ENCODE measurements at regions not wholly inside any gene's neighbourhood (a gene's known extent, or its start where the extent isn't known, plus 50 kb on each side); places are given as distances from the start of the nearest gene placed in this dataset.

DNA sequence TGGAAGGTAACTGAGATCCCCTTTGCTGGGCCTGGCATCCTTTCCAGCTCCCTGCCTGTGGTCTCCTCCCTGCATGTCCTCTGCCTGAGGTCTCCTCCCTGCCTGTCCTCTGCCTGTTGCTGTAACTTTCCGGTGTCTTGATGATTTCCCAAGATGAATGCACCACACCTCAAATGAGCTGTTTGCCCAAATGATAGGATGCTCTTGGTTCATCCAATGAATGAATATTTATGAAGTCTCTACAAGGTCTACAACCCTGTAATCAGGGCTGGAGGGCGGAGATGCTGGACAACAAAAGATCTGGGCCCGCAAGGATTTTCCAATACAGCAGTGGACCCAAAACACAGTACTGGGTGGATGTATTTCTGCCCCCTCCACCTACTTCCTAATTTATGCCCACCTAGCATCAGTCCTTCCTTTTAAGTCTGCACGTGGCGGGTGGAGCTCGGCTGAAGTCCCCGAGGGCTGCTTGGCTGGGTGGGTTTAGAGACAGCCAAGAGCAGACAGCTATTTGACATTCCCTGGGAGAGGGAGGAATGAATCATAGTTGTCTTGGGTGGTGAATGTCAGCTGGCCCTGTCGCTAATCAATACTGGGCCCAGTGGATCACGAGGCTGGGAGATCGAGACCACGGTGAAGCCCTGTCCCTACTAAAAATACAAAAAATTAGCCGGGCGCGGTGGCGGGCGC, 60.3 kb upstream of the GRHL3 start:
- H3K27ac Mint-ChIP-seq = no peak overlapping the region
- no peak overlapping the region for H3K4me3 Mint-ChIP-seq
- H3K4me1 Mint-ChIP-seq = no peaks in the 10 kb centered on the region
- H3K36me3 Mint-ChIP-seq (ENCODE audit: low read depth) = no peaks in the 10 kb centered on the region
- peaks cover 7% of the 10 kb centered on the region for H3K9me3 Mint-ChIP-seq
- TF ChIP-seq, protein P1, sequence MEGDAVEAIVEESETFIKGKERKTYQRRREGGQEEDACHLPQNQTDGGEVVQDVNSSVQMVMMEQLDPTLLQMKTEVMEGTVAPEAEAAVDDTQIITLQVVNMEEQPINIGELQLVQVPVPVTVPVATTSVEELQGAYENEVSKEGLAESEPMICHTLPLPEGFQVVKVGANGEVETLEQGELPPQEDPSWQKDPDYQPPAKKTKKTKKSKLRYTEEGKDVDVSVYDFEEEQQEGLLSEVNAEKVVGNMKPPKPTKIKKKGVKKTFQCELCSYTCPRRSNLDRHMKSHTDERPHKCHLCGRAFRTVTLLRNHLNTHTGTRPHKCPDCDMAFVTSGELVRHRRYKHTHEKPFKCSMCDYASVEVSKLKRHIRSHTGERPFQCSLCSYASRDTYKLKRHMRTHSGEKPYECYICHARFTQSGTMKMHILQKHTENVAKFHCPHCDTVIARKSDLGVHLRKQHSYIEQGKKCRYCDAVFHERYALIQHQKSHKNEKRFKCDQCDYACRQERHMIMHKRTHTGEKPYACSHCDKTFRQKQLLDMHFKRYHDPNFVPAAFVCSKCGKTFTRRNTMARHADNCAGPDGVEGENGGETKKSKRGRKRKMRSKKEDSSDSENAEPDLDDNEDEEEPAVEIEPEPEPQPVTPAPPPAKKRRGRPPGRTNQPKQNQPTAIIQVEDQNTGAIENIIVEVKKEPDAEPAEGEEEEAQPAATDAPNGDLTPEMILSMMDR (IDR thresholded peaks at IDR 0.05; ENCODE audit: unreplicated experiment in 3 of 3) = no peak
- H3K27me3 Mint-ChIP-seq (ENCODE audit: low read depth) = peaks cover 3% of the 10 kb centered on the region

DNA sequence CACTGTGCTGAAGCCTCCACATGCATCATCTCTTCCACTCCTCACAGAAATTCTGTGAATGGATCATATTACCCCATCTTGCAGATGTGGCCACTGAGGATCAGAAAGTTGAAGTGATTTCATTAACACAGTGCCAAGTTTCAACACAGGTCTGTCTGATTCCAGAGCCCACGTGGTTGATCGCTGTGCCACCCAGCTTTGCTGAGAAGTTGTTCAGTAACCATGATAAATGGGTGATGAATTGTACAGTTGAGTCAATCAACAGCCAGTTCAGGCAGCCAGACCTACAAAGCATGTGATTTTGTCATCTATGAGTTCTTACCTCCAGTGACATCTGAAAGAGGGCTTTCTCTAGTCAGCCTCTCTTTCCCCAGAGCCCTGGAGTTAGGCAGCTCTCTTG, 61.8 kb upstream of the GRHL3 start:
- H3K4me3 Mint-ChIP-seq = no peak overlapping the region
- H3K9me3 Mint-ChIP-seq = peaks cover under 1% of the 10 kb centered on the region
- no peaks in the 10 kb centered on the region for H3K36me3 Mint-ChIP-seq (ENCODE audit: low read depth)
- peaks cover 9% of the 10 kb centered on the region for H3K27me3 Mint-ChIP-seq (ENCODE audit: low read depth)
- no peaks in the 10 kb centered on the region for H3K4me1 Mint-ChIP-seq
- no peak overlapping the region for H3K27ac Mint-ChIP-seq
- TF ChIP-seq, protein P1 (IDR thresholded peaks at IDR 0.05; ENCODE audit: unreplicated experiment in 3 of 3) = no peak

DNA sequence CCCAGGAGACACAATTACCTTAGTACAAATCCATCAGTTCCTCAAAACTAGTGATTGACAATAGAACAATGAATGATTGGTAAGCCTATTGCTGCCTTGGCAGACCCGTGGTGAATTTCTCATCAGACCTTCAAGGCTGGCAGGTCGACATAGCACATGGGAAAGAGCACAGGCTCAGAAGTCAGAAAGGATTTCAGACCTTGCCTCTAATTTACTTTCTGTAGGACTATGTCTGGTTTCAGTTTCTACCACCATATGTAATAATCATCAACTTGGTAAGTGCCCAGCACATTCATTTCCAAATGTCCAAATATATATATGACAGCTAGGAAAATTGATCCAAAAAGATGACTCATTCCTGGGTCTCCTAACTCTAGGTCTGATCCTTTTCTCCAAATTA, 62.5 kb upstream of the GRHL3 start:
- no peaks in the 10 kb centered on the region for H3K9me3 Mint-ChIP-seq
- H3K4me3 Mint-ChIP-seq = no peak overlapping the region
- TF ChIP-seq, protein P1 (IDR thresholded peaks at IDR 0.05; ENCODE audit: unreplicated experiment in 3 of 3) = no peak
- no peaks in the 10 kb centered on the region for H3K4me1 Mint-ChIP-seq
- H3K36me3 Mint-ChIP-seq (ENCODE audit: low read depth) = no peaks in the 10 kb centered on the region
- peaks cover 9% of the 10 kb centered on the region for H3K27me3 Mint-ChIP-seq (ENCODE audit: low read depth)
- H3K27ac Mint-ChIP-seq = no peak overlapping the region

DNA sequence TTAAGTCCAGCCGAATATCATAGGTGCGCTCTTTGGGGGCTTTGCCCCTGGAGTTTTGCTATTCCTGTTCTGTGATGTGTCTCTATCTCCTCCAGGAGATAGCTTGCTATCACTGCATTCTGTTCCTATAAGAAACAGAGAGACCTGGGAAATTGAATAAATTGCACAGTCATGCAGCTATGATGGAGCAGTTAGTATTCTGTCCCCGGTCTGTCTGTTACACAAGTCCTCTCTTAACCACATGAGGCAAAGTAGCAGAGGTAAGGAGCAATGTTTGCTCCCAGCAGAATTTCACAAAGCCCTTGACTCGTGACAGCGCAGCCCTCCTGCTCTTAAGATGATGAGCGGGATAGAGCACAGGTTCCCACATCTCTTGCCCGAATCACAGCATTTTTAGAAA, 63.9 kb upstream of the GRHL3 start:
- no peak overlapping the region for H3K27ac Mint-ChIP-seq
- no peaks in the 10 kb centered on the region for H3K4me1 Mint-ChIP-seq
- H3K27me3 Mint-ChIP-seq (ENCODE audit: low read depth) = peaks cover 6% of the 10 kb centered on the region
- TF ChIP-seq, protein P1 (IDR thresholded peaks at IDR 0.05; ENCODE audit: unreplicated experiment in 3 of 3) = no peak
- no peaks in the 10 kb centered on the region for H3K36me3 Mint-ChIP-seq (ENCODE audit: low read depth)
- no peaks in the 10 kb centered on the region for H3K9me3 Mint-ChIP-seq
- H3K4me3 Mint-ChIP-seq = no peak overlapping the region

DNA sequence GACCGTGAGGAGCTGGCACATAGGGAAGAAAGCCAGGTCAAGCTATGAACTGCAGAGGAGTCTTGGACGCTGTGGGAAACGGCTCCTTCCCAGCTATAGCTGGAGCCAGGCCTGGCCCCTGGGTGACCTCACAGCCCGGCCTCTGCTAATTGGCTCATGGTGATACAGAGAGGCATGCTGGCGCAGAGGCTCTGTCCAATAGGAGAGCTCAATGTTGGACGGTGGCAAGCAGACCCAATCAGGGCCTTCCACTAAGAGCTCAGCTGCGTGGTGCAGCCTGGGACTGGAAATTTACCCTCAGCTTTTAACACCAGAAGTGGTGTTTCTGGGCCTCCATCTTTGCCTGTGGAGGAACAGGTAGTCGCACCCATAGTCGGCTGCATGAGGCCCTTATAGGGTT, 64.4 kb upstream of the GRHL3 start:
- Mint-ChIP-seq H3K36me3 (ENCODE audit: low read depth) (no peaks in the 10 kb centered on the region), H3K27me3 (ENCODE audit: low read depth) (peaks cover 6% of the 10 kb centered on the region), H3K27ac (no peak overlapping the region), H3K4me3 (no peak overlapping the region), H3K4me1 (no peaks in the 10 kb centered on the region), H3K9me3 (no peaks in the 10 kb centered on the region)
- TF ChIP-seq, protein P1 (IDR thresholded peaks at IDR 0.05; ENCODE audit: unreplicated experiment in 3 of 3) = no peak

DNA sequence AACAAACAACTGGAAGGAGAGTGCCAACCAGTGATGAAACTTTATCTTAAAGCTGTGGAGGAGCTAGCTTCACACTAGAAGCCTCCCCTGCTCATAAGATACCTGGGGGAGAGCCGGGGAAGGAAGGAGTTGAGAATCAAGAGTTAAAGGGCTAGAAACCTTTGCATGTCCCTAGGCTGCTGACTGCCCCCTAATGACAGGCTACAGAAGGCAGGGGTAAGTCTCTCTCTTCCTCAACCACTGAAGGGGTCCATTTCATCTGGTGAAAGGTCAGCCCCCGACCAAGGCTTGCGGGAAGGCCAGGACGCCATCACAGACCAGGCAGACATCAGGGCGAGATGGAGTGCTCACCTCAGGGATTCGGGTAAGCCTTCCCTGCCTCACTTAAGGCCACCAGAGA, 65.6 kb upstream of the GRHL3 start:
- no peak overlapping the region for H3K27ac Mint-ChIP-seq
- no peaks in the 10 kb centered on the region for H3K4me1 Mint-ChIP-seq
- no peaks in the 10 kb centered on the region for H3K36me3 Mint-ChIP-seq (ENCODE audit: low read depth)
- H3K4me3 Mint-ChIP-seq = no peak overlapping the region
- peaks cover 6% of the 10 kb centered on the region for H3K27me3 Mint-ChIP-seq (ENCODE audit: low read depth)
- H3K9me3 Mint-ChIP-seq = no peaks in the 10 kb centered on the region
- TF ChIP-seq, protein P1 (IDR thresholded peaks at IDR 0.05; ENCODE audit: unreplicated experiment in 3 of 3) = no peak

All from nephron (organoid).